ENCODE measurements at regions not wholly inside any gene's neighbourhood (a gene's known extent, or its start where the extent isn't known, plus 50 kb on each side); places are given as distances from the start of the nearest gene placed in this dataset.

DNA sequence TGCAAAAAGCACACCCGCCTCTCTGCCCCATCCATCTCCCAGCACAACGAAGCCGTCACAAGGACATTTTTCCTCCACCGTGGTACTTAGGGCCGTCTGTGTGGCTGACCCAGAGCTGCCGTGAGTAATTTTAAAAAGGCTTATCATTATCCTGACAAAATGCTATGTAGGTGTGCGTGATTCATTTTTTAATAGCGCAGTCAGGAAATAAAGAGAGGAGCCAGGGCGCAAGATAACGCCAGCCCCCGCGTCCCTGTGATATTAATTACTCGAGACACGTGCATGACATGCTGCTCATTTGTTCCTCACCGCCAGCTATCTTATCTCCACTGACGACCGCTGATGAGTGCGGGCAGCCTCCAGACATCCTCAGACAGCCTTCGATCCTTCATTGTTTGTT, 332.7 kb upstream of the PFKP start:
- Histone ChIP-seq H3K27me3 (no peaks in the 10 kb centered on the region), H3K4me1 (no peaks in the 10 kb centered on the region), H3K27ac (no peak overlapping the region), H3K36me3 (no peaks in the 10 kb centered on the region), H3K9me3 (peaks cover 0 to 3% (median under 1%) of the 10 kb centered on the region in 4 donors), H3K4me3 (no peak overlapping the region)
- TF ChIP-seq EP300 (IDR thresholded peaks at IDR 0.05) (no peak), POLR2A (IDR thresholded peaks at IDR 0.05) (no peak), CTCF (IDR thresholded peaks at IDR 0.05) (no peak), POLR2AphosphoS5 (IDR thresholded peaks at IDR 0.05) (no peak)
- WGBS, 2 donors = 88 to 92% methylated on average over 19 of the region's 19 CpGs
- intact Hi-C loops (cut with DNase I) = no loop called here
- DNase-seq = no peak

GRCh38 chr10:2733278-2733963, 333.9 kb upstream of the PFKP start:
- Histone ChIP-seq H3K4me1 (no peaks in the 10 kb centered on the region), H3K27ac (no peak overlapping the region), H3K4me3 (no peak overlapping the region), H3K27me3 (no peaks in the 10 kb centered on the region), H3K9me3 (peaks cover 0 to 7% (median under 1%) of the 10 kb centered on the region in 4 donors), H3K36me3 (no peaks in the 10 kb centered on the region)
- intact Hi-C loops (cut with DNase I) = no loop called here
- WGBS, 2 donors = 93 to 94% methylated on average over 25 of the region's 25 CpGs
- TF ChIP-seq POLR2A (IDR thresholded peaks at IDR 0.05) (no peak), EP300 (IDR thresholded peaks at IDR 0.05) (no peak), POLR2AphosphoS5 (IDR thresholded peaks at IDR 0.05) (no peak), CTCF (IDR thresholded peaks at IDR 0.05) (no peak)
- no peak for DNase-seq

- Histone ChIP-seq H3K27me3 (no peaks in the 10 kb centered on the region), H3K9me3 (peaks cover 0 to 7% (median under 1%) of the 10 kb centered on the region in 4 donors), H3K27ac (no peak overlapping the region), H3K4me1 (no peaks in the 10 kb centered on the region), H3K36me3 (no peaks in the 10 kb centered on the region), H3K4me3 (no peak overlapping the region)
- 80 to 90% methylated on average over 5 of the region's 5 CpGs for WGBS, 2 donors
- TF ChIP-seq EP300 (IDR thresholded peaks at IDR 0.05) = no peak
- no peak for TF ChIP-seq CTCF (IDR thresholded peaks at IDR 0.05)
- no peak for TF ChIP-seq POLR2AphosphoS5 (IDR thresholded peaks at IDR 0.05)
- no peak for TF ChIP-seq POLR2A (IDR thresholded peaks at IDR 0.05)
- DNase-seq = no peak
- intact Hi-C loops (cut with DNase I) = no loop called here
Measured at GRCh38 chr10:2731940-2732339, 335.4 kb upstream of the PFKP start.

DNA sequence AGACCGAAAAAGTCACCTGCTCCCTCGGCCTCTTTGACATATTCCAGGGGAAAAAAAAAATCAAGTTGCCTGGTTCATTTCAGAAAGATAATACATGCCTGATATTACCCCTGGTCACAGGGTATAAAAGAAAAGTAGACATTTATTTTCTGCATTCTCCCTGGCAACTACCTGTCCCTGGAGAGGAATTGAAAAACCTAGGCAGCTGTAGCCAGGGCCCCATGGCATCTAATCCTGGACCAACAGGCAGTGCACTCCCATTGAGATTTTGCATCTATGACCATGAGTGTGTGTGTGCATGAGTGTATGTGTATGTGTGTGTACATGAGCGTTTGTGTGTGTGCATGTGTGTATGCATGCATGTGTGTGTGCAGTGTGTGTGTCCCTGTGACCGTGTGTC, 338.2 kb upstream of the PFKP start:
- 83 to 87% methylated on average over 4 of the region's 4 CpGs for WGBS, 2 donors
- Histone ChIP-seq H3K27ac (no peak overlapping the region), H3K9me3 (peaks cover 0 to 7% (median 0%) of the 10 kb centered on the region in 4 donors), H3K27me3 (no peaks in the 10 kb centered on the region), H3K4me1 (no peaks in the 10 kb centered on the region), H3K36me3 (no peaks in the 10 kb centered on the region), H3K4me3 (no peak overlapping the region)
- DNase-seq = no peak
- TF ChIP-seq POLR2AphosphoS5 (IDR thresholded peaks at IDR 0.05) = no peak
- TF ChIP-seq EP300 (IDR thresholded peaks at IDR 0.05) = no peak
- intact Hi-C loops (cut with DNase I) = no loop called here

DNA sequence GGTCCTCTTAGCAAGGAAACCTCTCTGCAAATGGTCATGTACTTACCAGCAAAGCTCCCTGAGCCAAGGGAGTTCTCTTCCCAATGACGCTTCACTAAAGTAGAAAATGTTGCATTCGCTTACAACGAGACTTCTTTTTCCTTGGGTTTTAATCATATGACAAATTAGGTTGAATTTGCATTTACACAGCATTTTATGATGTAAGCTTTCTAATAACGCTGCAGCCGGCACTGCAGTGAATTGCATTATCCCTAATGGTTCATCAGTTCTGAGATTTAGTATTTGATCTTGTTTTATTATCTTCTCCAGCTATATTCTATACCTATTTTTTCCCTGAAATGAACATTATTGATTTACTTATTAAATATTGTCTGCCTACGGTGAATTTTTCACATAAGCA, 339.3 kb upstream of the PFKP start:
- no peak for DNase-seq
- peaks cover 0 to 11% (median 0%) of the 10 kb centered on the region in 4 donors for H3K9me3 ChIP-seq
- intact Hi-C loops (cut with DNase I) = no loop called here
- H3K36me3 ChIP-seq = no peaks in the 10 kb centered on the region
- no peaks in the 10 kb centered on the region for H3K27me3 ChIP-seq
- no peaks in the 10 kb centered on the region for H3K4me1 ChIP-seq
- H3K27ac ChIP-seq = no peak overlapping the region
- WGBS, 2 donors = 92 to 93% methylated on average over 6 of the region's 6 CpGs
- TF ChIP-seq POLR2A (IDR thresholded peaks at IDR 0.05) (no peak), CTCF (IDR thresholded peaks at IDR 0.05) (no peak), EP300 (IDR thresholded peaks at IDR 0.05) (no peak), POLR2AphosphoS5 (IDR thresholded peaks at IDR 0.05) (no peak)
- H3K4me3 ChIP-seq = no peak overlapping the region

Data from sigmoid colon (tissue), 6 donors.